Stimulated activated CD8-positive, alpha-beta memory T cell treated with anti-CD3 and anti-CD28 coated beads, Interleukin-15, amount 100 ng/mL, for 48 hours (primary cell): ENCODE measurements at regions not wholly inside any gene's neighbourhood (a gene's known extent, or its start where the extent isn't known, plus 50 kb on each side); places are given as distances from the start of the nearest gene placed in this dataset.

Experiments
- DNase-seq, 2 donors: peaks; one replicate each; pipeline ENCODE4 v3.0.0-alpha.2; 2020; ENCODE audit warnings: low read depth in 2 of 2

- no peak for DNase-seq
These were observed 373.5 kb downstream of the SOX11 start for GRCh38 chr2:6065703-6066102.

GRCh38 chr2:6067089-6067488, 374.9 kb downstream of the SOX11 start:
- no peak for DNase-seq

GRCh38 chr2:6067806-6068205, 375.6 kb downstream of the SOX11 start:
- DNase-seq: no peak

- DNase-seq: no peak
These were observed 376.2 kb downstream of the SOX11 start for GRCh38 chr2:6068429-6068828.

- no peak for DNase-seq
These were observed 377.2 kb downstream of the SOX11 start for GRCh38 chr2:6069381-6069780.

GRCh38 chr2:6071519-6071918, 379.3 kb downstream of the SOX11 start:
- no peak for DNase-seq

GRCh38 chr2:6072276-6072675, 380.1 kb downstream of the SOX11 start:
- DNase-seq: no peak

GRCh38 chr2:6072768-6073167, 380.6 kb downstream of the SOX11 start:
- no peak for DNase-seq

GRCh38 chr2:6073191-6074088, 381.3 kb downstream of the SOX11 start:
- no peak for DNase-seq

- DNase-seq: no peak
These were observed 382.0 kb downstream of the SOX11 start for GRCh38 chr2:6074089-6074643.

GRCh38 chr2:6077585-6077984, 385.4 kb downstream of the SOX11 start:
- no peak for DNase-seq

GRCh38 chr2:6078414-6078813, 386.2 kb downstream of the SOX11 start:
- no peak for DNase-seq

- no peak for DNase-seq
These were observed 387.2 kb downstream of the SOX11 start for GRCh38 chr2:6079405-6079804.

- no peak for DNase-seq
These were observed 389.0 kb downstream of the SOX11 start for GRCh38 chr2:6080932-6081753.

- DNase-seq: no peak
These were observed 389.9 kb downstream of the SOX11 start for GRCh38 chr2:6081955-6082624.

GRCh38 chr2:6082625-6083018, 390.4 kb downstream of the SOX11 start:
- no peak for DNase-seq

- DNase-seq: no peak
These were observed 391.0 kb downstream of the SOX11 start for GRCh38 chr2:6083136-6083535.

GRCh38 chr2:6089474-6089873, 397.3 kb downstream of the SOX11 start:
- DNase-seq: no peak

- no peak for DNase-seq
These were observed 411.2 kb downstream of the SOX11 start for GRCh38 chr2:6103372-6103771.

- no peak for DNase-seq
These were observed 411.8 kb downstream of the SOX11 start for GRCh38 chr2:6103949-6104348.

GRCh38 chr2:6107290-6107689, 415.1 kb downstream of the SOX11 start:
- no peak for DNase-seq

GRCh38 chr2:6109831-6110230, 417.6 kb downstream of the SOX11 start:
- no peak for DNase-seq
